LoVo (cell line): ENCODE measurements at regions not wholly inside any gene's neighbourhood (a gene's known extent, or its start where the extent isn't known, plus 50 kb on each side); places are given as distances from the start of the nearest gene placed in this dataset.

ENCODE experiments used
- DNase-seq: peaks from one replicate; pipeline ENCODE4 v3.0.0-alpha.2; 2016; ENCODE audit warnings: low spot score

DNA sequence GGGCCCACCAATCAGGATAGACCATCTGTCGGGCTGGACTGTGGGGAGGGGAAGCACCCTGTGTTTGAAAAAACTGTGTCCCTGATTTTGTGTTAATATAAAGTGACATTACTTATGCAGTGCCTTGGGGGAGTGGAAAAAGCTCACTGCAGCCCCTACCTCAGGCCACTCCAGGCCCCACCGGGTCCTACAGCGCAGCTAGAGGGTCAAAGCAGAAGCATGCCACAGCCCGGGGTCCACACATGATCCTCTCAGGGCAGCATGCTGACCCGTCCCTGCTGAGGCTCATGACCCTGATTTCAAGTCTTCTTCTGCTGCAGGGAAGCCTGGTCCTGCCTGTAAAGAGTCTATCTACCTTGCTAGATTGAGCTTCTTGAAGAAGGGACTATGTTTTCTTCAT, 133.0 kb upstream of the PLCB4 start:
- no peak for DNase-seq

DNA sequence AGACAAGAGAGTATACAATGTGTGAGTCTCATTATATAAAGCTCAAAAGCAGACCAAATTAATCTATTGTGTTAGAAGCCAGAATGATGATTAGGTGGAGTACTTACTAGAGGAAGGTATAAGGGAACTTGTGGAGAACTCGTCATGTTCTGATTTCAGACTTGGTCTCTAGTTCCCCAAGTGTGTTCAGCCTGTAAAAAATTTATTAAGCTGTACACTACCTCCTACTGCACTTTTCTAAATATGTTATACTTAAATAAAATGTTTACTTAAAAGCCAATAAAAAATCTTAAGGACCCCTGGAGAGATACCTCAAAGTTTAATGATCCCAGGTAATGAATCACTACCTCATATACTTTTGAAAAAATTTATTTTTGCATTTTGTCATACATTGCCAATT, 130.4 kb upstream of the PLCB4 start:
- peak; percentile 39 for DNase-seq

- DNase-seq: no peak
These were observed 128.6 kb upstream of the PLCB4 start for GRCh38 chr20:8940326-8940725.

DNA sequence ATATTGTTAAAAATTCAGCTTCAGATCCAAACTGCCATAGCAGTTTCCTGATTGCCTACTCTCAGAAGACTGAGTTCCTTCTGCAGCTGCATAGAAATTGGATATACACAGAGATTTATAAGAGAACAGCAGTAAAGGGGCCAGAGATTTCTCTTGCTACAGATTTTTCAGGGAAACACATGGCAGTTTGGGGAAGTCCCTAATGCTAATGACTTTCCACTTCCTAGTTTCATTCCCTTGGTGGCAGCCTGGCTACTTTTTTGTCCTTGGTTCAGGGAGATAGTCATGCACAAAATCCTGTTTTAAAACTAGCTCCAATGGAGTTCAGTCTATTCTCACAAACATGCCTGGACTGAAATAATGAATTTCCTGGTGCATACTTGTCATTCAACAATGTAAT, 125.3 kb upstream of the PLCB4 start:
- no peak for DNase-seq

GRCh38 chr20:8946036-8946940, 122.6 kb upstream of the PLCB4 start:
- DNase-seq: no peak

DNA sequence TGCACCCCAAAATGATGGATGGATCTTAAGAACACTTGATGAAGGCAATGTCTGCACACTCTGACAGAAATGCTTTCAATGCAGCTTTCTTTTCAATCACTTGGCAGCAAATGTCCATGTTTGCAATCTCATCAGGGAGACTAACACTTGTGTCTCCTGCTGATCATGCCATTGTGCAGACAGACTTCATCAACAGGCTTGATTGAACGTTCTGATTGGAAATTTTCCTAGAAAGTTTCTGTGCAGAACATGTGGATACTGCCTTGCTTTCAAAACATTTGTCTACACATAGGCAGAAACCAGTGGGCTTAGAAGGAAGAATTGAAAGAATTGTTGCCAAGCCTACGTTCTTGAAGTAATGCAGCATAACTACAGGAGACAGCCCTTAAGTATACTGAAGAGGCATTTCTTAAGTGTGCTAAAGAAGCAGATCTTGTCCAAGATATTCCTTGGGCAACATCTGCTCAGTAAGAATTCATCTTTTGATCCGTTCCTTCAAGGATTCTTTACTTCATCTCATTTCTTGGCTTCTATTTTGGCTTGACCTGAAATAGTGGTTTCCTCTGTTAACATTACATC, 120.4 kb upstream of the PLCB4 start:
- no peak for DNase-seq

- no peak for DNase-seq
These were observed 117.7 kb upstream of the PLCB4 start for GRCh38 chr20:8951164-8951563.

DNA sequence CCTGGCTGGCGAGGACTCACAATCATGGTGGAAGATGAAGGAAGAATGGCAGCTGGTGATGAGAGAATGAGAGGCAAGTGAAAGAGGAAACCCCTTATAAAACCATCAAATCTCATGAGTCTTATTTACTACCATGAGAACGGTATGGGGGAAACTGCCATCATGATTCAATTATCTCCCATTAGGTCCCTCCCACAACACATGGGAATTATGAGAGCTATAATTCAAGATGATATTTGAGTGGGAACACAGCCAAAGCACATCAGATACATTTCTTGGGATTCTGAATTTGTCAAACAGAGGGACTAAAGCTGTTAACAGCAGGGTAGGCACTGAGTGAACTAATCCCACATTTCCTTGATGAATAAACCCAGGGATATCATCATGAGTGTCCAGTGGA, 116.2 kb upstream of the PLCB4 start:
- no peak for DNase-seq

DNA sequence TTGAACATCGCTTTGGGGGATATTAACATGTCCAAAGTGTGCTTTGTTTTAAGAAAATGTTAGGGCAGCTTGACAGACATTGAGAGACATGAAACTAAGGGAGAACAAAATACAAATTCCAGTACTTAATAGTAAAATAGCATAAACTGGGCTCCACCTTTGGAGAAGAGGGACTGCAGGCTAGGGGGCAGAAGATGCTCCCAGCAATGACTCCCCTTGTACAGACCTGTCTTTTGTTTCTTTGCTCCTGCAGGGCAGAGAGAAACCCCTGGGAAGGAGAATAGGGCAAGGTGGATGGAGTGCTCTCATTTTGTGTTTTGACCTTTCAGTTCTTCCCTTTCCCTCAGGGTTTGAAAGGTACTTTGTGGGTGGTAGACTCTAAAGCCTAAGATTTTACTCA, 115.6 kb upstream of the PLCB4 start:
- no peak for DNase-seq

GRCh38 chr20:8960241-8960640, 108.6 kb upstream of the PLCB4 start:
- no peak for DNase-seq

DNA sequence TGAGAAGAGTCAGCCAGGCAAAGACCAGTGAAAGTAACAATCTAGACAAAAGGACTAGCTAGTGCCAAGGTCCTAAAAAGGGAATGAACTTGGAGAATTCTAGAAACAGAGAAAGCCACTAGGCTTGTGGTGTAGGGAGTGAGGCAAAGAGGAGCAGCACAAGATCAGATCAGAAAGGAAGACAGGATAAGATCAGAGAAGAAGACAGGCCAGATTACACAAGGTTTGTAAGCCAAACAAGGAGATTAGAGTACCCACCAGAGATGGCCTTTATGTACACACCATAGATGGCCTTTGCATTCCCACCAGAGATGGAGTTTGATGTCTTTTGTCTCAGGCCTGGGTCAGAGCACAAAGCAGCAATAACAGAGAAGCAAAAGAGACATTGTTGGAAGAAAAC, 105.6 kb upstream of the PLCB4 start:
- DNase-seq: no peak

- peak; percentile 2 for DNase-seq
These were observed 103.8 kb upstream of the PLCB4 start for GRCh38 chr20:8964959-8965562.

DNA sequence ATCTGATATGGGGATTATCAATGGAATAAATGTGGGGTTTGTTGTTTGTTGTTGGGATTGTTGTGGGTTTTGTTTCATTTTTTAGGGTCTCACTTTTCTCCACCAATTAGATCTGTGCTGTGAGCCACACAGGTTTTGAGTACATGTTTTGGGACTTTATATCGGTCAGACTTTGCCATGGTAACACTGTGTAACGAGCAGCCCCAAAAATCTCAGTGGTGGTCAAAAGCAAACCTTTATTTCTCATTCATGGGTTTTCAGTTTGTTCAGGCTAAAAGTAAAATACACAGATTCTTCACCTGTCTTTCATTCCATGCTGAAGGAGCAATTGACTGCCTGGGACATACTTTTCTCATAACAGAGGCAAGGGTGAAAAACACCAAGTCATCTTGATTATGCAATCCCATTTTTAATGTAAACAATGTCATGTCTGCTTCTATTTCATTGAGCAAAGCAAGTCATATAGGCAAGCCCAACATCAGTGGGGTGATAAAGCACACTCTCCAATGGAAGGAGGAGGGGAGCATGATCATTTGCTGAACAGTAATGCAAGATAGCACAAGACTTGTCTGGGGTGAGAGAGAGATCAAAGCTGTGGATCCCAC, 101.1 kb upstream of the PLCB4 start:
- no peak for DNase-seq

DNA sequence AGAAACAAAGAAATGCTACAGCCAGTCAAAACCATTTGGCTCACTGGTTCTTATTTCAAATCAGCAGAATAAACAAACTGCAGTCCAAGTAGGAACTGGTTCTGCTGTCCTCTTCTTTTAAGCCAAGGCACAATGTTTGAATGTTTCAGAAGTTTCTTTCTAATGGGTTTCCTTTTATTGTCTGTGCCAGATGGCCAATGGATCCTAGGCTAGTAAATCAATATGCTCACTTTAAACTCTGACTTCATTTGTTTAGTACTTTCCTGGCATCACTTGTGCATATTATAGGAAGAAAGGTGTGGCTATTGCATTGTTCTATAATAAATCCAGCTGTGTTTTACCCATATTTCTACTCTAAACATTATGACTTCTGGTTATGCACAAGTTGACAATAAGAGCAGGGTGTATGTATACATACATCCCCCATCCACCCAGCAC, 99.7 kb upstream of the PLCB4 start:
- DNase-seq: no peak

- no peak for DNase-seq
These were observed 97.1 kb upstream of the PLCB4 start for GRCh38 chr20:8971669-8972316.

GRCh38 chr20:8972963-8973705, 95.8 kb upstream of the PLCB4 start:
- no peak for DNase-seq

DNA sequence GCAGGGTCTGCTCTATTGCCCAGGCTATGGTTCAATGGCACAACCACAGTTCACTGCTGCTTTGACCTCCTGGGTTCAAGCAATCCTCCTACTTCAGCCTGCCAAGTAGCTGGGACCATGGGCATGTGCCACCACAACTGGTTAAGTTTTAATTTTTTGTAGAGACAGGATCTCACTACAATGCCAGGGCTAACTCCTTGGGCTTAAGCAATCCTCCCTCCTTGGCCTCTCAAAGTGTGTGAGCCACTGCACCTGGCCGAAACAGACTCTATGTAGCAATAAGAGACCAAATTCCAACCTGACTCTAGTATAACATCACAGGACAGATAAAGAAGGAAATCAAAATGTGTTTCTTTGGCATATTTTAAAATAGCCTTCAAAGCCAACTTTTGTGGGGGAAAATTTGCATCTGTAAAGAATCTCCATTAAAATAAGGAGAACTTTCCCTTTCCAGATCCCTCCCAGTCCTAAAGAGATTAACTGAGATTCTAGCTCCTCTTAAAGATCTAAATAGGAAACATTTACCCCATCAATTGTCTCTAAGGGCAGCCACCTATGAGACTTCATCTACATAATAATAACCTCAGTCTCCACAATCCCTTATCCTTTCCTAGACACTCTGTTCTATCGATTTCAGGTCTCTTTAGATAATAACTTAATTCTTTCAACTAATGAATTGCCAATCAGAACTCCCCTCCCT, 94.7 kb upstream of the PLCB4 start:
- DNase-seq: no peak

- no peak for DNase-seq
These were observed 87.4 kb upstream of the PLCB4 start for GRCh38 chr20:8981482-8981881.

DNA sequence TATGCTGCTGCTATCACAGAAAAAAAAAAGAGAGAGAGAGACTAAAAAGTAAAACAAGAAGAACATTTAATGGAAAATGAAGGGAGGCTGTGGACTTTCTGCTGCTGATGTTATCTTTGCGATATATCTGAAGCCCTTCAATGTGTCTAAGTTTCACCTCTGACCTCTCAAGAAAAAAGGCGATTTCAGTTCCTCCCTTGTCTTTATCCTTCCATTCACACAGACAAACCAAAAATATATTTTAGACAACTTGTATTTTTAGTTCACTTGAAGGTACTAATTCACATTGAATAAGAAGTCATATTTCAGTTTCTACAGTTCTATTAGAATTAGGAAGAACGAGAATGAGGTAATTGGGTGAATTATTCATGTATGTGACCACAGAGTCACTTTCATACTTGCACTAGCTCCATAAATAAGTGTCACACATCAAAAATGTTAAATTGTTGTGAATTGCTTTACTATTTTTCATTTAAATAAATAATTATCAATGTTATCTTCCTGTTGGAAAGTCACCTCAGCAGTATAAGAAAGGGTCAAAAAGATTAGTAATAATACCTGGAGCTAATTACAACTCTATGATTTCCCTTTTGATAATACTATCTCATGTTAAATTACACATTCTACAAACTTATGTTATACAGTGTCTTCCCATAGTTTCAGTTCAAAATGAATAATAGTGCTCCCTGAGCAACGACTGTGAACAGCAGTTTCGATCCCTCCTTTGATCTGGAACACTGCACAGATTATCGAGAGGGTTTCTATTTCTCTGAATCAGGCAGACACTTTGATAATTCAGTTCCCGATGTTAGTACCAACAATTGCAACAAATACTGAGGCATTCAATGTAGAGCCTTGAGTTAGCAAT, 85.2 kb upstream of the PLCB4 start:
- DNase-seq: no peak

- DNase-seq: no peak
These were observed 82.3 kb upstream of the PLCB4 start for GRCh38 chr20:8986631-8987030.
